GM23338 (cell line): ENCODE measurements at regions not wholly inside any gene's neighbourhood (a gene's known extent, or its start where the extent isn't known, plus 50 kb on each side); places are given as distances from the start of the nearest gene placed in this dataset.

Experiments
- ATAC-seq: fragments of 200-7000 bp; cut with Tn5 transposase; 3 replicates; pipeline ENCODE4 v1.9.1; 2020
- DNase-seq: peaks from one replicate; pipeline ENCODE4 v3.0.0-alpha.2; 2015; ENCODE audit warnings: low spot score
- H2AFZ ChIP-seq: fragments of 200-600 bp; sonication (generic); 2 replicates; pipeline ENCODE4 v1.8.0; 2016; ENCODE audit warnings: antibody characterized with exemption, mild to moderate bottlenecking, moderate library complexity
- H3F3A ChIP-seq: fragments of 200-600 bp; sonication (generic); replicated peaks from 2 replicates; pipeline ENCODE4 v1.8.0; 2017; ENCODE audit warnings: antibody characterized with exemption, mixed run types, low read depth
- H3K27ac ChIP-seq: fragments of 200-600 bp; sonication (generic); 2 replicates; pipeline ENCODE4 v1.6.1; 2016; ENCODE audit warnings: low read depth
- H3K27me3 ChIP-seq: fragments of 200-600 bp; sonication (generic); 2 replicates; pipeline ENCODE4 v1.8.0; 2016; ENCODE audit warnings: mild to moderate bottlenecking, mixed run types, moderate library complexity; ENCODE audit not compliant: insufficient read depth
- H3K36me3 ChIP-seq: fragments of 200-600 bp; sonication (generic); 2 replicates; pipeline ENCODE4 v1.8.0; 2016; ENCODE audit warnings: mild to moderate bottlenecking; ENCODE audit not compliant: insufficient read depth
- H3K4me1 ChIP-seq: fragments of 200-600 bp; sonication (generic); 2 replicates; pipeline ENCODE4 v1.8.0; 2016; ENCODE audit warnings: mild to moderate bottlenecking, moderate library complexity; ENCODE audit not compliant: insufficient read depth
- H3K4me2 ChIP-seq: fragments of 200-600 bp; sonication (generic); 2 replicates; pipeline ENCODE4 v1.7.1; 2017; ENCODE audit warnings: mixed run types
- H3K4me3 ChIP-seq: fragments of 200-600 bp; sonication (generic); 2 replicates; pipeline ENCODE4 v1.6.1; 2016; ENCODE audit warnings: mixed run types
- H3K79me2 ChIP-seq: fragments of 200-600 bp; sonication (generic); replicated peaks from 2 replicates; pipeline ENCODE4 v1.8.0; 2017; ENCODE audit warnings: mild to moderate bottlenecking; ENCODE audit not compliant: insufficient read depth
- H3K9me2 ChIP-seq: fragments of 200-600 bp; sonication (generic); 2 replicates; pipeline ENCODE4 v1.8.0; 2017; ENCODE audit not compliant: insufficient read depth
- H4K20me1 ChIP-seq: fragments of 200-600 bp; sonication (generic); replicated peaks from 2 replicates; pipeline ENCODE4 v1.8.0; 2017; ENCODE audit warnings: mild to moderate bottlenecking; ENCODE audit not compliant: insufficient read depth
- H3K27ac Mint-ChIP-seq: 2 replicates; pipeline ENCODE4 v1.8.0; 2020; ENCODE audit warnings: inconsistent platforms, mild to moderate bottlenecking, moderate library complexity, mixed read lengths
- H3K27me3 Mint-ChIP-seq: 3 replicates; pipeline ENCODE4 v1.8.0; 2022; ENCODE audit warnings: low read depth, mild to moderate bottlenecking, moderate library complexity, mixed read lengths, inconsistent platforms; ENCODE audit not compliant: insufficient read depth, poor library complexity
- H3K36me3 Mint-ChIP-seq: 3 replicates; pipeline ENCODE4 v1.8.0; 2021; ENCODE audit warnings: low read depth, mild to moderate bottlenecking, inconsistent platforms, moderate library complexity, mixed read lengths
- H3K4me1 Mint-ChIP-seq: 3 replicates; pipeline ENCODE4 v1.8.0; 2020; ENCODE audit warnings: mild to moderate bottlenecking, inconsistent platforms, mixed read lengths
- H3K4me3 Mint-ChIP-seq: 3 replicates; pipeline ENCODE4 v1.8.0; 2021; ENCODE audit warnings: moderate library complexity, mild to moderate bottlenecking, inconsistent platforms, mixed read lengths
- H3K9me3 Mint-ChIP-seq: 3 replicates; pipeline ENCODE4 v1.8.0; 2020; ENCODE audit warnings: moderate library complexity, mild to moderate bottlenecking, inconsistent platforms, mixed read lengths
- CREB1 ChIP-seq: fragments of 250-450 bp; sonication (Bioruptor Pico); IDR thresholded peaks from 2 replicates; pipeline ENCODE4 v1.5.0; 2020; ENCODE audit warnings: low read depth, mild to moderate bottlenecking, moderate library complexity
- EZH2 ChIP-seq: fragments of 200-600 bp; sonication (generic); IDR thresholded peaks from one replicate; pipeline ENCODE4 v1.8.0; 2017; ENCODE audit warnings: antibody characterized with exemption, mild to moderate bottlenecking, low read depth; ENCODE audit not compliant: unreplicated experiment
- EZH2phosphoT487 ChIP-seq: fragments of 200-600 bp; sonication (generic); IDR thresholded peaks from one replicate; pipeline ENCODE4 v1.8.1; 2018; ENCODE audit warnings: antibody characterized with exemption; ENCODE audit not compliant: unreplicated experiment
- JUNB ChIP-seq: IDR thresholded peaks from one replicate; pipeline ENCODE4 v1.6.1; 2016; ENCODE audit warnings: antibody characterized with exemption; ENCODE audit not compliant: unreplicated experiment
- REST ChIP-seq: IDR thresholded peaks from one replicate; pipeline ENCODE4 v1.6.1; 2018; ENCODE audit warnings: antibody characterized with exemption; ENCODE audit not compliant: unreplicated experiment
- ZNF114 ChIP-seq: fragments of 250-450 bp; sonication (Bioruptor Pico); IDR thresholded peaks from 2 replicates; pipeline ENCODE4 v1.5.0; 2020; ENCODE audit warnings: mild to moderate bottlenecking, moderate library complexity
- ZNF462 ChIP-seq: fragments of 250-450 bp; sonication (Bioruptor Pico); IDR thresholded peaks from 2 replicates; pipeline ENCODE4 v1.5.0; 2020; ENCODE audit warnings: mild to moderate bottlenecking, moderate library complexity

GRCh38 chr4:132015321-132015720, 1133.8 kb upstream of the PCDH10 start:
- Mint-ChIP-seq H3K4me3 (no peak overlapping the region), H3K27ac (no peak overlapping the region), H3K27me3 (no peaks in the 10 kb centered on the region), H3K4me1 (no peaks in the 10 kb centered on the region), H3K36me3 (peaks cover 3% of the 10 kb centered on the region; the same call in 1 of the 3 replicates), H3K9me3 (no peaks in the 10 kb centered on the region)
- TF ChIP-seq JUNB: no peak
- no peak for TF ChIP-seq CREB1 (CRISPR knock-in tag)
- no peak for TF ChIP-seq ZNF462
- TF ChIP-seq EZH2: no peak
- no peak for TF ChIP-seq EZH2phosphoT487
- TF ChIP-seq ZNF114 (CRISPR knock-in tag): no peak
- TF ChIP-seq REST: no peak
- H3K27me3 ChIP-seq: no peaks in the 10 kb centered on the region
- no peak for DNase-seq
- no peaks in the 10 kb centered on the region for H4K20me1 ChIP-seq
- no peaks in the 10 kb centered on the region for H3K36me3 ChIP-seq
- no peak overlapping the region for H3K4me3 ChIP-seq
- no peak overlapping the region for H3K4me2 ChIP-seq
- no peak overlapping the region for H3K27ac ChIP-seq
- no peak for ATAC-seq
- no peaks in the 10 kb centered on the region for H3K4me1 ChIP-seq
- H3F3A ChIP-seq: no peaks in the 10 kb centered on the region
- H2AFZ ChIP-seq: no peak overlapping the region
- H3K9me2 ChIP-seq: no peaks in the 10 kb centered on the region
- H3K79me2 ChIP-seq: no peaks in the 10 kb centered on the region
